ENCODE measurements at regions not wholly inside any gene's neighbourhood (a gene's known extent, or its start where the extent isn't known, plus 50 kb on each side); places are given as distances from the start of the nearest gene placed in this dataset.
A peak's percentile ranks its signal among the peaks of the same experiment; 100 is the strongest.

DNA sequence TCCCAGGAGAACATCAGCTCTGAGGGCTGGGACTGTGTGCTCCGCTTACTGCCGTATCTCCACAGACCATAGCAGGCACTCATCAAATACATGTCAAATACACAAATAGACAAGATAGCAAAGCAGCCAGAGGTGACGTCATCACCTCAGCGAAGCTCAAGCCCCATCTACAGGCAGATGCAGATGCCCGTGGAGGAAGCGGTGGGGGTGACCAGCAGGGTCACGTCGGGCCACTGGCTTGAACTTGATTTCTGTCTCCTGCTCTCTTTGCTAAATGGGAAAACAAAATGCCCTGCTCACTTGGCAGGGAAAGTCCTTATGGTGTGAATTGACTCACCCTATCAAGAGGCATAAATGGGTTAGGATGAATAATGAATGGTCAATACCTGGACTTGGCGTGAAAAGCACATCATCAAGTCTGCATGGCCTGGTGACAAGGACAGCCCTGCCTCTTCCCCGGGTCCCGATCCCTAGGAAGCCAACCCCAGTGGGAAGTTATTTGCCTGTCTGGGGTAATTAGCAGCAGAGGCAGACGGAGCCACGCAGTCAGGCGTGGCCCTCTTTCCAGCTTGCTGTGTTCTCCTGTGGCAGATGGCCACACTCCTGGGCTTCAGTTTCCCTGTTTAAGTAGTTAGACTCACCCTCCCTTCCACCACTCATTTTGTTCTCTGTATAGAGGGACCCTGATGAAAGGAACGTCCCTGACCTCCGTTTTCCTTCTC, 536.0 kb downstream of the NPHP4 start:
- Histone ChIP-seq H3K9ac (ENCODE audit: low read length) (no peak overlapping the region), H3K27me3 (ENCODE audit: insufficient read depth, low read depth, low read length) (no peaks in the 10 kb centered on the region), H3K79me2 (replicated peaks; ENCODE audit: insufficient read depth, low read length) (no peaks in the 10 kb centered on the region), H3K4me3 (ENCODE audit: low read length) (no peak overlapping the region), H3F3A (ENCODE audit: insufficient read depth, low read length, poor library complexity, severe bottlenecking) (no peaks in the 10 kb centered on the region), H3K9me3 (ENCODE audit: low read length) (no peaks in the 10 kb centered on the region), H3K36me3 (ENCODE audit: insufficient read depth, low read length) (no peaks in the 10 kb centered on the region), H3K9me2 (ENCODE audit: insufficient read depth, low read length) (no peaks in the 10 kb centered on the region), H3K4me2 (ENCODE audit: low read length) (no peak overlapping the region), H4K20me1 (ENCODE audit: insufficient read depth) (no peaks in the 10 kb centered on the region), H3K27ac (ENCODE audit: low read length) (no peak overlapping the region), H2AFZ (ENCODE audit: low read depth, low read length) (no peak overlapping the region)
- TF ChIP-seq RAD21 (conservative IDR thresholded peaks at IDR 0.05) (peak; percentile 42), EZH2 (IDR thresholded peaks at IDR 0.05; ENCODE audit: borderline replicate concordance, insufficient read depth, low read length, poor library complexity, severe bottlenecking) (no peak), EP300 (conservative IDR thresholded peaks at IDR 0.05; ENCODE audit: poor library complexity, severe bottlenecking) (no peak), CTCF (IDR thresholded peaks at IDR 0.05; ENCODE audit: poor library complexity, severe bottlenecking) (peak; percentile 43), SMC3 (conservative IDR thresholded peaks at IDR 0.05; ENCODE audit: poor library complexity) (peak; percentile 33)
- TF ChIP-seq, protein P1, sequence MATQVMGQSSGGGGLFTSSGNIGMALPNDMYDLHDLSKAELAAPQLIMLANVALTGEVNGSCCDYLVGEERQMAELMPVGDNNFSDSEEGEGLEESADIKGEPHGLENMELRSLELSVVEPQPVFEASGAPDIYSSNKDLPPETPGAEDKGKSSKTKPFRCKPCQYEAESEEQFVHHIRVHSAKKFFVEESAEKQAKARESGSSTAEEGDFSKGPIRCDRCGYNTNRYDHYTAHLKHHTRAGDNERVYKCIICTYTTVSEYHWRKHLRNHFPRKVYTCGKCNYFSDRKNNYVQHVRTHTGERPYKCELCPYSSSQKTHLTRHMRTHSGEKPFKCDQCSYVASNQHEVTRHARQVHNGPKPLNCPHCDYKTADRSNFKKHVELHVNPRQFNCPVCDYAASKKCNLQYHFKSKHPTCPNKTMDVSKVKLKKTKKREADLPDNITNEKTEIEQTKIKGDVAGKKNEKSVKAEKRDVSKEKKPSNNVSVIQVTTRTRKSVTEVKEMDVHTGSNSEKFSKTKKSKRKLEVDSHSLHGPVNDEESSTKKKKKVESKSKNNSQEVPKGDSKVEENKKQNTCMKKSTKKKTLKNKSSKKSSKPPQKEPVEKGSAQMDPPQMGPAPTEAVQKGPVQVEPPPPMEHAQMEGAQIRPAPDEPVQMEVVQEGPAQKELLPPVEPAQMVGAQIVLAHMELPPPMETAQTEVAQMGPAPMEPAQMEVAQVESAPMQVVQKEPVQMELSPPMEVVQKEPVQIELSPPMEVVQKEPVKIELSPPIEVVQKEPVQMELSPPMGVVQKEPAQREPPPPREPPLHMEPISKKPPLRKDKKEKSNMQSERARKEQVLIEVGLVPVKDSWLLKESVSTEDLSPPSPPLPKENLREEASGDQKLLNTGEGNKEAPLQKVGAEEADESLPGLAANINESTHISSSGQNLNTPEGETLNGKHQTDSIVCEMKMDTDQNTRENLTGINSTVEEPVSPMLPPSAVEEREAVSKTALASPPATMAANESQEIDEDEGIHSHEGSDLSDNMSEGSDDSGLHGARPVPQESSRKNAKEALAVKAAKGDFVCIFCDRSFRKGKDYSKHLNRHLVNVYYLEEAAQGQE (IDR thresholded peaks at IDR 0.05; ENCODE audit: borderline replicate concordance) = no peak

GRCh38 chr1:5455651-5456050, 536.6 kb downstream of the NPHP4 start:
- Histone ChIP-seq H3K4me3 (ENCODE audit: low read length) (no peak overlapping the region), H2AFZ (ENCODE audit: low read depth, low read length) (no peak overlapping the region), H4K20me1 (ENCODE audit: insufficient read depth) (no peaks in the 10 kb centered on the region), H3K79me2 (replicated peaks; ENCODE audit: insufficient read depth, low read length) (no peaks in the 10 kb centered on the region), H3K9me3 (ENCODE audit: low read length) (no peaks in the 10 kb centered on the region), H3K9me2 (ENCODE audit: insufficient read depth, low read length) (no peaks in the 10 kb centered on the region), H3K27me3 (ENCODE audit: insufficient read depth, low read depth, low read length) (no peaks in the 10 kb centered on the region), H3K36me3 (ENCODE audit: insufficient read depth, low read length) (no peaks in the 10 kb centered on the region), H3K4me2 (ENCODE audit: low read length) (no peak overlapping the region), H3F3A (ENCODE audit: insufficient read depth, low read length, poor library complexity, severe bottlenecking) (no peaks in the 10 kb centered on the region), H3K9ac (ENCODE audit: low read length) (no peak overlapping the region), H3K27ac (ENCODE audit: low read length) (no peak overlapping the region)
- TF ChIP-seq CTCF (IDR thresholded peaks at IDR 0.05; ENCODE audit: poor library complexity, severe bottlenecking) (no peak), TAF1 (IDR thresholded peaks at IDR 0.05; ENCODE audit: low read depth) (no peak), MXI1 (conservative IDR thresholded peaks at IDR 0.05; ENCODE audit: poor library complexity, severe bottlenecking) (no peak), POLR2AphosphoS5 (IDR thresholded peaks at IDR 0.05) (no peak), EP300 (conservative IDR thresholded peaks at IDR 0.05; ENCODE audit: poor library complexity, severe bottlenecking) (no peak), SMC3 (conservative IDR thresholded peaks at IDR 0.05; ENCODE audit: poor library complexity) (no peak), RAD21 (conservative IDR thresholded peaks at IDR 0.05) (no peak), EZH2 (IDR thresholded peaks at IDR 0.05; ENCODE audit: borderline replicate concordance, insufficient read depth, low read length, poor library complexity, severe bottlenecking) (no peak)
